ENCODE measurements at regions not wholly inside any gene's neighbourhood (a gene's known extent, or its start where the extent isn't known, plus 50 kb on each side); places are given as distances from the start of the nearest gene placed in this dataset.

- H2BK15ac ChIP-seq (ENCODE audit: low read depth, poor library complexity, severe bottlenecking), result no peak overlapping the region
- no peaks in the 10 kb centered on the region for H3K79me1 ChIP-seq (replicated peaks; ENCODE audit: low read length, poor library complexity, severe bottlenecking)
- peak overlapping the region; percentile 92 for H3K27ac ChIP-seq (ENCODE audit: low read length, poor library complexity, severe bottlenecking)
- peak overlapping the region; percentile 55 for H3K9ac ChIP-seq (ENCODE audit: low read length)
- peak; percentile 80 for DNase-seq
- 49% methylated on average over 3 of the region's 6 CpGs for WGBS
- H3K4me2 ChIP-seq (ENCODE audit: low read length, poor library complexity, severe bottlenecking), result no peak overlapping the region
- H3K4me1 ChIP-seq (ENCODE audit: control insufficient read depth, insufficient read depth, low read depth, low read length), result peaks cover 12% of the 10 kb centered on the region
- no peaks in the 10 kb centered on the region for H3K9me3 ChIP-seq (ENCODE audit: control insufficient read depth, low read length)
- no peak overlapping the region for H2BK5ac ChIP-seq (ENCODE audit: low read depth, low read length, poor library complexity, severe bottlenecking)
- H3K4me3 ChIP-seq (ENCODE audit: insufficient read depth in 1 of 2, low read depth in 1 of 2, low read length in 2 of 2), result no peak overlapping the region
- H2BK120ac ChIP-seq (ENCODE audit: low read depth, low read length), result no peak overlapping the region
- no peak overlapping the region for H4K8ac ChIP-seq (ENCODE audit: low read length)
- H2BK12ac ChIP-seq (ENCODE audit: low read length in 2 of 2), result peak overlapping the region in 1 of 2 experiments; percentile 15
- H3K14ac ChIP-seq (ENCODE audit: low read length in 2 of 2), result no peak overlapping the region
- no peak overlapping the region for H3K23ac ChIP-seq (ENCODE audit: low read length in 2 of 2)
- no peak overlapping the region for H2AFZ ChIP-seq (ENCODE audit: low read depth, low read length)
- H3K4ac ChIP-seq (ENCODE audit: low read depth in 1 of 2, low read length in 2 of 2), result no peak overlapping the region
- H3K36me3 ChIP-seq (ENCODE audit: control insufficient read depth in 1 of 2, insufficient read depth in 2 of 2, low read depth in 1 of 2, low read length in 2 of 2), result no peaks in the 10 kb centered on the region
- no peak overlapping the region for H2AK5ac ChIP-seq (ENCODE audit: low read length, severe bottlenecking)
- no peak overlapping the region for H4K91ac ChIP-seq (ENCODE audit: low read length)
- H3K27me3 ChIP-seq (ENCODE audit: control insufficient read depth in 1 of 2, insufficient read depth in 1 of 2, low read length in 2 of 2), result no peaks in the 10 kb centered on the region
- no peak overlapping the region for H3K18ac ChIP-seq (ENCODE audit: low read depth in 1 of 2, low read length in 2 of 2)
These were observed 64.1 kb downstream of the FAM50B start for GRCh38 chr6:3913077-3913957.

GRCh38 chr6:3913958-3914337, 64.8 kb downstream of the FAM50B start:
- no peak overlapping the region for H3K23ac ChIP-seq (ENCODE audit: low read length in 2 of 2)
- no peak overlapping the region for H2BK15ac ChIP-seq (ENCODE audit: low read depth, poor library complexity, severe bottlenecking)
- peak overlapping the region; percentile 85 for H2AK5ac ChIP-seq (ENCODE audit: low read length, severe bottlenecking)
- H2AFZ ChIP-seq (ENCODE audit: low read depth, low read length), result no peak overlapping the region
- H3K4me1 ChIP-seq (ENCODE audit: control insufficient read depth, insufficient read depth, low read depth, low read length), result peaks cover 12% of the 10 kb centered on the region
- H3K9me3 ChIP-seq (ENCODE audit: control insufficient read depth, low read length), result no peaks in the 10 kb centered on the region
- no peak overlapping the region for H4K91ac ChIP-seq (ENCODE audit: low read length)
- 79% methylated on average over 4 of the region's 4 CpGs for WGBS
- H3K79me1 ChIP-seq (replicated peaks; ENCODE audit: low read length, poor library complexity, severe bottlenecking), result no peaks in the 10 kb centered on the region
- no peak overlapping the region for H3K14ac ChIP-seq (ENCODE audit: low read length in 2 of 2)
- DNase-seq, result peak; percentile 26
- H3K4ac ChIP-seq (ENCODE audit: low read depth in 1 of 2, low read length in 2 of 2), result no peak overlapping the region
- no peak overlapping the region for H3K4me3 ChIP-seq (ENCODE audit: insufficient read depth in 1 of 2, low read depth in 1 of 2, low read length in 2 of 2)
- H3K27me3 ChIP-seq (ENCODE audit: control insufficient read depth in 1 of 2, insufficient read depth in 1 of 2, low read length in 2 of 2), result no peaks in the 10 kb centered on the region
- H3K18ac ChIP-seq (ENCODE audit: low read depth in 1 of 2, low read length in 2 of 2), result no peak overlapping the region
- no peak overlapping the region for H3K4me2 ChIP-seq (ENCODE audit: low read length, poor library complexity, severe bottlenecking)
- H3K36me3 ChIP-seq (ENCODE audit: control insufficient read depth in 1 of 2, insufficient read depth in 2 of 2, low read depth in 1 of 2, low read length in 2 of 2), result no peaks in the 10 kb centered on the region
- no peak overlapping the region for H3K9ac ChIP-seq (ENCODE audit: low read length)
- no peak overlapping the region for H2BK12ac ChIP-seq (ENCODE audit: low read length in 2 of 2)
- H2BK5ac ChIP-seq (ENCODE audit: low read depth, low read length, poor library complexity, severe bottlenecking), result no peak overlapping the region
- no peak overlapping the region for H4K8ac ChIP-seq (ENCODE audit: low read length)
- no peak overlapping the region for H2BK120ac ChIP-seq (ENCODE audit: low read depth, low read length)
- no peak overlapping the region for H3K27ac ChIP-seq (ENCODE audit: low read length, poor library complexity, severe bottlenecking)

GRCh38 chr6:3915076-3915791, 66.1 kb downstream of the FAM50B start:
- Histone ChIP-seq H2BK5ac (ENCODE audit: low read depth, low read length, poor library complexity, severe bottlenecking) (no peak overlapping the region), H2AFZ (ENCODE audit: low read depth, low read length) (no peak overlapping the region), H3K4ac (ENCODE audit: low read depth in 1 of 2, low read length in 2 of 2) (peak overlapping the region in 1 of 2 experiments; percentile 40), H3K36me3 (ENCODE audit: control insufficient read depth in 1 of 2, insufficient read depth in 2 of 2, low read depth in 1 of 2, low read length in 2 of 2) (no peaks in the 10 kb centered on the region), H2AK5ac (ENCODE audit: low read length, severe bottlenecking) (peak overlapping the region; percentile 20), H2BK12ac (ENCODE audit: low read length in 2 of 2) (peak overlapping the region in 1 of 2 experiments; percentile 37), H3K27me3 (ENCODE audit: control insufficient read depth in 1 of 2, insufficient read depth in 1 of 2, low read length in 2 of 2) (no peaks in the 10 kb centered on the region), H3K23ac (ENCODE audit: low read length in 2 of 2) (no peak overlapping the region), H3K4me1 (ENCODE audit: control insufficient read depth, insufficient read depth, low read depth, low read length) (peaks cover 9% of the 10 kb centered on the region), H3K9ac (ENCODE audit: low read length) (no peak overlapping the region), H3K27ac (ENCODE audit: low read length, poor library complexity, severe bottlenecking) (no peak overlapping the region), H3K9me3 (ENCODE audit: control insufficient read depth, low read length) (no peaks in the 10 kb centered on the region), H3K4me2 (ENCODE audit: low read length, poor library complexity, severe bottlenecking) (no peak overlapping the region), H2BK15ac (ENCODE audit: low read depth, poor library complexity, severe bottlenecking) (peak overlapping the region; percentile 57), H3K79me1 (replicated peaks; ENCODE audit: low read length, poor library complexity, severe bottlenecking) (no peaks in the 10 kb centered on the region), H3K18ac (ENCODE audit: low read depth in 1 of 2, low read length in 2 of 2) (peak overlapping the region in 1 of 2 experiments; percentile 11), H4K91ac (ENCODE audit: low read length) (peak overlapping the region; percentile 11), H3K4me3 (ENCODE audit: insufficient read depth in 1 of 2, low read depth in 1 of 2, low read length in 2 of 2) (no peak overlapping the region), H2BK120ac (ENCODE audit: low read depth, low read length) (no peak overlapping the region), H3K14ac (ENCODE audit: low read length in 2 of 2) (peak overlapping the region in 1 of 2 experiments; percentile 3), H4K8ac (ENCODE audit: low read length) (peak overlapping the region; percentile 19)
- WGBS, result 98% methylated on average over 9 of the region's 9 CpGs
- DNase-seq, result no peak

- H3K14ac ChIP-seq (ENCODE audit: low read length in 2 of 2), result no peak overlapping the region
- H3K27me3 ChIP-seq (ENCODE audit: control insufficient read depth in 1 of 2, insufficient read depth in 1 of 2, low read length in 2 of 2), result no peaks in the 10 kb centered on the region
- no peaks in the 10 kb centered on the region for H3K79me1 ChIP-seq (replicated peaks; ENCODE audit: low read length, poor library complexity, severe bottlenecking)
- H3K4me3 ChIP-seq (ENCODE audit: insufficient read depth in 1 of 2, low read depth in 1 of 2, low read length in 2 of 2), result no peak overlapping the region
- H4K91ac ChIP-seq (ENCODE audit: low read length), result no peak overlapping the region
- no peak overlapping the region for H2BK5ac ChIP-seq (ENCODE audit: low read depth, low read length, poor library complexity, severe bottlenecking)
- no peak overlapping the region for H2AK5ac ChIP-seq (ENCODE audit: low read length, severe bottlenecking)
- no peak overlapping the region for H2AFZ ChIP-seq (ENCODE audit: low read depth, low read length)
- H3K23ac ChIP-seq (ENCODE audit: low read length in 2 of 2), result no peak overlapping the region
- peaks cover 6% of the 10 kb centered on the region for H3K4me1 ChIP-seq (ENCODE audit: control insufficient read depth, insufficient read depth, low read depth, low read length)
- no peak overlapping the region for H2BK120ac ChIP-seq (ENCODE audit: low read depth, low read length)
- no peak overlapping the region for H3K9ac ChIP-seq (ENCODE audit: low read length)
- no peak overlapping the region for H2BK12ac ChIP-seq (ENCODE audit: low read length in 2 of 2)
- H4K8ac ChIP-seq (ENCODE audit: low read length), result no peak overlapping the region
- H2BK15ac ChIP-seq (ENCODE audit: low read depth, poor library complexity, severe bottlenecking), result no peak overlapping the region
- H3K9me3 ChIP-seq (ENCODE audit: control insufficient read depth, low read length), result no peaks in the 10 kb centered on the region
- no peak overlapping the region for H3K18ac ChIP-seq (ENCODE audit: low read depth in 1 of 2, low read length in 2 of 2)
- no peak overlapping the region for H3K27ac ChIP-seq (ENCODE audit: low read length, poor library complexity, severe bottlenecking)
- no peak overlapping the region for H3K4me2 ChIP-seq (ENCODE audit: low read length, poor library complexity, severe bottlenecking)
- DNase-seq, result no peak
- no peak overlapping the region for H3K4ac ChIP-seq (ENCODE audit: low read depth in 1 of 2, low read length in 2 of 2)
- no peaks in the 10 kb centered on the region for H3K36me3 ChIP-seq (ENCODE audit: control insufficient read depth in 1 of 2, insufficient read depth in 2 of 2, low read depth in 1 of 2, low read length in 2 of 2)
- WGBS, result 75% methylated on average over 2 of the region's 2 CpGs
These were observed 67.0 kb downstream of the FAM50B start for GRCh38 chr6:3916211-3916610.

All from mesenchymal stem cell (in vitro differentiated cells and primary cell).